ENCODE measurements at regions not wholly inside any gene's neighbourhood (a gene's known extent, or its start where the extent isn't known, plus 50 kb on each side); places are given as distances from the start of the nearest gene placed in this dataset.

GRCh38 chr9:107850653-107851052 lies 361.1 kb upstream of the KLF4 start:
- TF ChIP-seq CTCF (conservative IDR thresholded peaks at IDR 0.05; ENCODE audit: low read length) = no peak
- TF ChIP-seq EZH2phosphoT487 (IDR thresholded peaks at IDR 0.05; ENCODE audit: borderline replicate concordance) = no peak

Measured in Loucy (cell line).